CD4-positive, alpha-beta T cell treated with Interleukin-17A for 1 hour (primary cell): ENCODE measurements at regions not wholly inside any gene's neighbourhood (a gene's known extent, or its start where the extent isn't known, plus 50 kb on each side); places are given as distances from the start of the nearest gene placed in this dataset.

Experiments used
- DNase-seq: peaks from one replicate; pipeline ENCODE4 v3.0.0-alpha.2; 2020

GRCh38 chr15:87461631-87462030 lies 794.9 kb downstream of the NTRK3 start:
- DNase-seq = no peak

DNA sequence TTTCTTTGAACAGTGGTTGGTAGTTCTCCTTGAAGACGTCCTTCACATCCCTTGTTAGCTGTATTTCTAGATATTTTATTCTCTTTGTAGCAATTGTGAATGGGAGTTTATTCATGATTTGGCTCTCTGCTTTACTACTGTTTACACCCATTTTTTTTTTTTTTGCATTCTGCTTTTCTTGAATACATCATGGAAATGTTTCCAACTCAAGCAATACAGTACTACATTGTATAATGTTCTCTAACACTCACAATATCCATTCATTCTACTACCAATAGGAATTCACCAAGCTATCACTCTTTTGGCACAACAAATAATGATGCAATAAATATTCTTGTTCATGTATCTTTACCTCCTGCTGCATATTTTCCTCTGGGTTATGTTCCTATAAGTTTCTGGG lies 801.7 kb downstream of the NTRK3 start:
- DNase-seq = no peak

DNA sequence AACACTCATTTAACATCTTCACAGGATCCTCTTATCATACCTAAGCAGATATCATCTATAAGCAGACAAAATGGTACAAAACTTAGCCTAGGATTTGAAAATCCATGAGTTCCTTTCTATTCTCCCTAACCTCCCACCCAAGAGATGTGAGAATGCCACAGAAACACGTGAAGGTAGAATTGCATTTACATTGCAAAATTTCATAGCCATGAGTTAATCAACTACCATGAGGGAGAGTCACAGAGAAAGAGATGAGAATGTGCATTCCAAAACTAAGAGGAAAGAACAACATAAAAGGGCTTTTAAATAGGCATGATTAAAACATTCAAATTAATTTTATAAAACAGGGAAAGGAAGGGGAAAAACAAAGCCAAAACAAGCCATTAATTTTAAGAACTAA lies 806.2 kb downstream of the NTRK3 start:
- no peak for DNase-seq

- no peak for DNase-seq
Measured at GRCh38 chr15:87439090-87439489, 817.4 kb downstream of the NTRK3 start.

DNA sequence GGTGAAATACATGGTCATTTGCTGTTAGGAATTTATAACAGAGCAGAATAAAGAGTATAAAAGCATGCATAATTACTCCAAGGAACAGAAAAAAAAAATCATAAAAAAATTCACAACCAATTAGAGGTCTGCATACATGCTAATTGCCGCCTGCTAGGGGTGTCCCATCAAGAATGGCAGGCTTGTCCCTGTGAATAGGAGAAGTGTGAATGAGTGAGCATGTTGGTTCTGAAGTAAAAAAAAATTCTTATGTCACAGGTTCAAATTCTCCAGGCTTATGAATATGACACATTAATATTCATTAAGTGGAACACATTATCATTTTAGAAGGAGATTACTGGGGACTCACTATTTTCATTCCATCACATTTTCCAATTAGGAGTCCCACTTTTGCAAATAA lies 822.7 kb downstream of the NTRK3 start:
- DNase-seq = no peak

- DNase-seq = no peak
Measured at GRCh38 chr15:87429754-87430153, 826.8 kb downstream of the NTRK3 start.

DNA sequence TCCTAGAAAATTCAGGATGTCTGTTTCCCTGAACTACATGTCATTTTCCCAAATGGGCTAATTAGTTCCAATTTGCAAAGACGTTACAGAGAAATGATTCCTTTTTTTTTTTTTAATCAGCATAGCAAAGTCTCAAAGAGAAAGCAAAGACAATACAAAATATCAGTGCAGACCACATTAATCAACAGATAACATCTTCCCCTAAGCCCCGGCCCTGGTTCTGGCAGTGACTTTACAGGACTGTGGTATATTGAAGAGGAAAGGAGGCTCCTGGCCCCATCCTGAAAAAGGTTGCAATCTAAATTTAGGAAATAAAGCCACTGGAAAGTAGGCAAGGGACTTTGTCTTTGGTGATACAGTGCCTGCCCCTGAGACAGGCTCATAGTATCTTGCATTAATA lies 836.5 kb downstream of the NTRK3 start:
- no peak for DNase-seq

DNA sequence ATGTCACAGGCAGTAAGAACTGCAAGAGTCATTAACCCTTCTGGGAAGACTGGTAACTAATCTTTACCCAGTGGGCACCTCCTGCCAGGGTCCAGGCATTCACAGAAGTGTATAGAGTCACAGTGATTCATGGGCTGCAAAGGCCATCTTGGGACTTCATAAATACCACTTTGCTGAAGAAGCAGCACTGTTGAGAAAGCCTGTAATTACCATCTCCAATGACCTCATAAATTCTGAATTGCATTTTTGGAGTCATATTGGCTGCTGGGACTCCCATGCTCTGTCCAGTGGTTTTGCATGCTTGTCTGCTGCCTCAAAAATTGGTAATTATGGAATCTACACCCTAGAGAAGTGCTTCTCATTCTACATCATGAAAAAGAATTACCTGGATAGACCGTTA lies 837.2 kb downstream of the NTRK3 start:
- DNase-seq = no peak

DNA sequence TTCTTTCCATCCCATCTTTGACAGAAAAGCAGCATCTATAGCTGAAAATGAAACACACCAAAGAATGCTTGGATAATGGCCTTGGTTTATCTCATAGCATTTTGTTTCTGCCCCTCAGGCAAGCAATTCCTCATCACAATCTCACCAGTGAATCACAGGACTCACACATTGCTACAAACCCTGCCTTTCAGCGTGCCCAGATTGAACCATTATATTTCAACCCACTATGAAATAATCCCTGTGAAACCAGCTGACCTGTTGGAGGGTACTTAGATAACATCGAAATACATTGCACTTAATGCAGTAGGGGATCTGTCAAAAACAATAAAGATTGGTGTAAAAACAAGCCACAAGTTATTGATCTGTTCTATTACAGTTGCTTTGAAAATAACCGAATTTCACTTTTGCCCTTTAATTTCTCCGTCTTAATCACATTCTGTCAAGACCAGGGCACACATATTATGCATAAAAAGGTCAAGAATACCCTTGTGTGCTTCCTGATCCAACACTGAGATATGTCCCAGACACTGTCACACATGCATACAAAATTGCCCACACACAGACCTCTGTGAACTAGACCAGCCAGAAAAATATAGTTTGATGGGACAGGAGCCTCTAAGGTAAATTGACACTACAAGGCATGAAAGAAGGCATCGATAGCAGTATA lies 839.8 kb downstream of the NTRK3 start:
- no peak for DNase-seq

DNA sequence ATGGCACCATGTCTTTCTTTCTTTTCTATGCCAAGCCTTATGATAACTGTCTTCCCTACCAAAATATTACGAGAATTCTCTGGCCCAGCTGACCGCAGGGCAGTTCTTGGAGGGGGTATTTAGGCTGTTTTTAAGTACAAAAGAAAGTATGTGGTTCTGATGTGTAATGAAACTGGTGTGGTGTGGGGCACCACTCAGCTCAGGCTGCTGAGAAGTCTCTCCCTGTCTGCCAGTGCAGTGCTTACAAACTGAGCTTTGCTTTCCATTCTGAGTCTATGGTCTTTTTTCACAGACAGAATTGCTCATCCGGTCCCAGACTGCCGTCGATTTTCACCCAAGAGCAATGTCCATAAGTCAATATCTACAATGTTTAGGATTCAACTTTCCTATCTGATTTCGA lies 847.6 kb downstream of the NTRK3 start:
- no peak for DNase-seq

GRCh38 chr15:87403973-87404372 lies 852.6 kb downstream of the NTRK3 start:
- no peak for DNase-seq

GRCh38 chr15:87401973-87402372 lies 854.6 kb downstream of the NTRK3 start:
- no peak for DNase-seq

GRCh38 chr15:87394676-87395075 lies 861.9 kb downstream of the NTRK3 start:
- no peak for DNase-seq

DNA sequence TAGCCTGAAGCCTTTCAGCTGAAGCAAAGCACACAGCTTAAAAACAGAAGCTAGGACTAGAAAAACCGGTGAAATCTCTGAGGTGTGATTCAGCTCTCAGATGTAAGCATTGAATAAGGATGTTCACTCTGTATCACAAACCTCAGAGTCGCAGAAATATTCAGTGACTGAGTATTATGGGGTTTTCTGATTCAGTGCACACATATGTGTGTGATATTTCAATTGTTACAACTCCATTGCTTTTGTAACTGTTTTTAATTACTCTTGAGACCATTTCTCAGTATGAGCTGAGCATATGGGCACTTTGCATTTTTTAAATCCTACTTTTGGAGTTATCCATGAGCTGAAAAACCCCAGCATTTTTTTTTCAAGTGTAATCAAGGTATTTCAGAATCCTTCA lies 868.8 kb downstream of the NTRK3 start:
- DNase-seq = no peak

DNA sequence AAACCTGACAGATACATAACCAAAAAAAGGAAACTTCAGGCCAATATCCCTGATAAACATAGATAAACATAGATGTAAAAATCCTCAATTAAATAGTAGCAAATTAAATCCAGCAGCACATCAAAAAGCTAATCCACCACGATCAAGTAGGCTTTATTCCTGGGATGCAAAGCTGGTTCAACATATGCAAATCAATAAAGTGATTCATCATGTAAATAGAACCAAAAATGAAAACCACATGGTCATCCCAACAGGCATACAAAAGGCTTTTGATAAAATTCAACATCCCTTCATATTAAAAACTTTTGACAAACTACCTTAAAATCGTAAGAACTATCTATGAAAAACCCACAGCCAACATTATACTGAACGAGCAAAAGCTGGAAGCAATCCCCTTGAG lies 882.2 kb downstream of the NTRK3 start:
- DNase-seq = no peak

- DNase-seq = no peak
Measured at GRCh38 chr15:87369269-87369668, 887.3 kb downstream of the NTRK3 start.

DNA sequence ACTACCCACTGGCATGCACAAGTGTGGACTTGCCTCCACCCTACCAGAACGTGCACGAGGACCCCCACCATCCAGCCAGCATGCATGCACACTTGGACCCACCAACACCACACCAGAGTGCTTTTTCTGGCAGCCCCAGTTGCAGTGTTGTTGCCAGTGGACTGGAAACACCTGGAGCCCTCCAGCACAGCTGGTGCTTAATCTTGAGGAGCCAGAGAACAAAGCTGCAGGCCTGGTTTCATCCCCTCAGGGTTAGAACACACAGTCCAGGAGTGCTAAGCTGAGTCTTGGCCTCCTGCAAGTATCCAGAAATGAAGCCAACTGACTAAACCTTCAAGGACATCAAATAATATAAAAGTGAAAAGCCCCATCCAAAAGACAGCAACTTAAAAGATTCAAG lies 888.0 kb downstream of the NTRK3 start:
- no peak for DNase-seq

DNA sequence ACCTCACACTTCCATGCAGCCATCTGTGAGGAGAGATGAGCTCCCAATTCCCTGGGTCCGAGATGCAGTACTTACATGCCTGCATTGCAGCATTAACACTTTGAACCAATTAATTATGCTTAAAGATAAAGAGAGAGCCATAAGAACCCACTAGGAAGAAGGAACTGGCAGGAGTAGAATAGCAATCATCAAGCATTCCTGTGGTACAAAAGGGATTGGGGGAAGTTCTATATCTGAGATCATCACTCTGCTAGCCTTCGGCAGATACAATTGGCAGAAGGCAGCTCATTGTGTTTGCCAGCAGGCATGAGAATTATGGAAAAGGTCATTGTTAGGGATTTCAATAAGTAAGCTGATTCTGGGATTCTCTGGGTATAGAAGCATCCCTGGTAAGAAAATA lies 891.4 kb downstream of the NTRK3 start:
- no peak for DNase-seq

GRCh38 chr15:87362531-87362930 lies 894.0 kb downstream of the NTRK3 start:
- no peak for DNase-seq

DNA sequence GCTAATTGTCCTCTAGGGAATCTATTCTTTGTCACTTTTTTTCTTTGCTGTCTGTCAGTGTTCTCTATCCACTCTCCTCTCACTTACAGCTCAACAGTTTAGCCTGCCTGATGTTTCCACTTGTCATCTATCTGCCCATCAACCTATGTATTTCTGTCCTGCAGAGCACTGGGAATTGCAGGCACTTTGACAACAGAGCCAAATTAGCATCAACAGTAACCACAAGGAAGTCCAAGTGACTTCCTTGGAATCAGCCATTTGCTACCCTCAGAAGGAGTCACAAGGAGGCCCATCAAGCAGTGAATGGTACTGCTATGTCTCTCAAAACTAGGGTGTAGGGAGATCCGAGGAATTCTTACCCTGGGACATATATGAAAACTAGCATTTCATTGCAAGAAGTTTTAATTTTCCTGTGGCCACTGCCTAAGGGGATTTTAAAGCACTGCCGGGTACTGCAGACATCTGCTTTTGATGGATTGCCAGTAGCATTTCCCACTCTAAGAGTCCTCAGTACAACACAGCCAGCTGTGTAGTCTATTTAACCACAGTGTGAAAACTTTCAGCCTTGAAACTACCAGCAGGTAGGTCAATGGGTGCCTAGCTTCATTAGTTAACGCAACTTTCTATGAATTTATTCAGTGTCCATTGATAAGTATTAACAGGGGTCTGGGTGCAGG lies 898.8 kb downstream of the NTRK3 start:
- DNase-seq = no peak

DNA sequence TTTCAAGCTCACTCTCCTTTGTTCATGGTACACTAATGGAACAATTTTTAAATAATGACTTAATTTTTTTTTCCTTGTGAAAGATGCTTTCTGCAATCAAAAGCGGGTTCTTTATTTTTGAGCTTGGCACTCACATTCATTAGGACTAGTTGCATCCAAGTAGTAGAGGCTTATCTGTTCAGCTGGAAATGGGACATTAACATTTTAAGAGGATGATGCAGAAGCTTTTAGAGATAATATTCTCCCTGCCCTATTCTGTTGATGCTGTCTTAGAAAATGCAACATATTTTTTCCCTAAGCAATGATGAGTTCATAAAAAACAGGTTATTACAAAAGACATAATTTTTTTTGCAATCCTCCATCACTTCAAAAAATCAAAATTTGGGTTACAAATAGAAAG lies 900.6 kb downstream of the NTRK3 start:
- DNase-seq = no peak

DNA sequence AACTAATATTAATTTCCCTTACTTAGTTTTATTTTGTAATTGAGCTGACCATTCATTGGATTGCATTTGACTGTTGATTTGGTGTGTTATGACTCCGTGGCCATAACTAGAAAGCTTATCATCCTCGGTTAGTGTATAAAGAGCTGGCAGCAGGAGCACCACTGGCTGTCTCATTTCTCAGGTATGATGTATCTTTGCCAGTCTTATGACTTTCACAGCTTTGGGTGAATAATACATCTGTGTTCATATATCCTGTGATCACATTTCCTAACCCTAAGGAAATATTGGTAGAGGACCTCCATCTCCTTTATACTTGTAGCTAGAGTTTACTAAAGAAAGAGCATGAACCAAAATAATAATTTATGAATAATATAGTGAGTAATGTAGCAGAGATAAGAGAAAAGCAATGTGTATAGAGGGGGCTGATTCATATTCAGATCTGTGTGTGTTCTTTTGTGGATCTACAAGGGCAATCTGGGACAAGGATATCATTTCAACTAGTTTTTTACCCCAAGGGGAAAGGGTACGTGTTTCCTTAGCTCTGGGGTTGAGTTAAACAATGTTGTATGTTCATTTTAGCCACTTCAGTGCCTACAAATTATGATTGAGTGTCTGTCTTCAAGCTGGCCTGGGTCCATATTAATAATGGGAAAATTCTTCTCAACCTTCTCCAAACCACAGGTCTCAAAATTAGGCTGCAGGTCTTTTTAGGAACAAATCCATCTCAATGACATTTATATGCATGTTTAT lies 901.7 kb downstream of the NTRK3 start:
- no peak for DNase-seq

DNA sequence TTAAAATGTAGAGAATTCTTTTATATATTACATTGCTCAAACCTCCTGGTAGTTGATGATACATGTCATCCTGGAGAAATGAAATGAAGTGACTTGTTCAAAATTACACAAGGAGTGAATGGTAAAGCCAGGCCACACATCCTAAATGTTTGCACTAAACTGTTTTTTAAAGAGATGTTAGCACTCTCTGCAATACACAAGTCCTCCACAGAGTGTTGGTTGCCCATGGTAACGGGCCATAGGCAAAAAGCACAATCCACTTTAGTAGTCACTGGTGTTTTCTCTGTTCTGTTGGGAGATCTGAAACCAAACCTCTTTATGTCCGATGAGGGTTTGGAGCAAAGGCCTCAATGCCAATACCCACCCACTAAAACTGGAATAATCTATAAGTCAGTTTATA lies 907.4 kb downstream of the NTRK3 start:
- DNase-seq = no peak

- no peak for DNase-seq
Measured at GRCh38 chr15:87348746-87349145, 907.8 kb downstream of the NTRK3 start.
